ENCODE measurements at regions not wholly inside any gene's neighbourhood (a gene's known extent, or its start where the extent isn't known, plus 50 kb on each side); places are given as distances from the start of the nearest gene placed in this dataset.
"Not testable (repeated sequence)": the region's sequence is repeated elsewhere in the genome, so short reads cannot be mapped to it uniquely, and the experiment has no call there.

DNA sequence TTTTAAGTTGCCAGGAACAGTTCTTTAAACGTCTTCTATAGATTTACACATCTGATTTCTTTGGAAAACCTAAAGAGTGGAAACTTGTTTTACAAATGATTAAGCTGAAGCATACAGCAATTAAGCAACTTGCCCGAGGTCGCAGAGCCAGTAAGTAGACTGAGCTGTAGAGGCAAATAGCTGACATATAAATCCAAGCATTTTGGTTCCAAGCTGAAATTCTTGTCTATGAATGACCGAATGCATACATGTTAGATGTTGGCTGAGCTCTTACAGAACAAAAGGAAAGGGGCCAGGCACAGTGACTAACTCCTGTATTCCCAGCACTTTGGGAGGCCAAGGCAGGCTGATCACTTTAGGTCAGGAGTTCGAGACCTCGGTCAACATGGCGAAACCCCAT lies 101.8 kb upstream of the SGK1 start:
- DNase-seq = no peak

DNA sequence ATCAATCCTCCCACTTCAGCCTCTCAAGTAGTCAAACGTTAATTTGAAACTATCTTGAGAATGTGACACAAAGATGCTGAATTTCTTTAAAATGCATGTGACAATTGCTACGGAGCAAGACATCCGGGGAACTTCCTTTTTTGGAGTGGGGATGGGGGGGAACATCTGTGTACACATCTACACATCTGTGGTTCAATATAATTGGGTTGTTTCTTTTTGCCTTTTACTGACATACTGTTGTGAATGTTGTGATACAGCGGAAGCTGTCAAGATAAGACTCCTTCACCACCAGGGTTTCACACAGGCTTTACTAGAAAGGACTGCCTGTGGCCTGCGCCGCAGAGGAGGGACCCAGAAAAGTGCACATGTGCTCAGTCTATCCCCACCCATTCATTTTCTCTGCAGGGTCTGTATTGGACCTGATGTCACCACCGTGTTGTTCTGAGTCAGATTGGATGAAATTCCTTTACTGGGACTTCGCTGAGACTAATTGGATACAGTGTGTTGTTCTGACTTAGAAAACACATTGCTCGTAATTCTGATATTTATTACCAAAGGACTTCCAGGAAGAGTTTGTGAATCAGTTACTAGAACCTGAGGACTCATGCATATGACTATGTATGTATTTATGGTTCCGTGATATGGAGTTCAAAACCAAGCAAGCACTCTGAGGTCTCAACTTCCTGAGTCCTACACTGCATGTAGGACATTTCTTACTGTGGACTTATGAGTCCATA lies 98.7 kb upstream of the SGK1 start:
- no peak for DNase-seq

DNA sequence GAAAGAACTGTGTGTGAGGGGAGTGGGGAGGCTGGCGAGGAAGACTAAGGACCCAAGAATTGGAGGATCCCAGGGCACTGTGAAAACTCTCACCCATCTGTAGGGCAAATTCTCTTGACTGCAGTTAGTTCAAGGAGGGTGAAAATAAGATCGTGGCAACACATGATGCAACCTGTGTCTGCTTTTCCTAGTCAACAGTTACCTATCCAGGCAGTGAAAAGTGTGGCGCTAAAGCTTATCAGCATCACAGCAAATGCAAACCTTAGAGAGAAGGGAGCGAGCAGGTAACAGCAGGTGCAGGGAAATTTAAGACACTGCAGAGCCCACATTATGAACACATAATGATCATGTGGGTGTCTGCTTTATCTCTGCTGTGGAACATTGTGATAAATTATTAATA lies 97.7 kb upstream of the SGK1 start:
- no peak for DNase-seq

DNA sequence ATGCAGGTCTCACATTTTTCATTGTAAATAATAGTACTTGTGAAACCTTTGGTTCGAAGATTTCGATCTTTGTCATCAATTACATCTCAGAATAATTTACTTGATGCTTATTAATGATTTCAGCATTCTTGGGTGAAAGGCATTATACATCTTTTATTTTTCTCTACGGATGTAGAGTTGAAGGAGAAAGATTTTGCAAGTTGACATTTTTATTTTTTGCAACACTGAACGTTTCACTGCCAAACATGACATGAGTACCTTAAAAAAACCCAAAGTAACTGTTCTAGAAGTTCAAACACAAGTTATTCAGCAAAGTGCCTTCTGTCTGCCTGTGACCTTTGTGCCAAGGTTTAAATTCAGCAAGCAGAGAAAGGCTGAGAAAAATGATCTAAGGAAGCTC lies 97.3 kb upstream of the SGK1 start:
- DNase-seq = no peak

DNA sequence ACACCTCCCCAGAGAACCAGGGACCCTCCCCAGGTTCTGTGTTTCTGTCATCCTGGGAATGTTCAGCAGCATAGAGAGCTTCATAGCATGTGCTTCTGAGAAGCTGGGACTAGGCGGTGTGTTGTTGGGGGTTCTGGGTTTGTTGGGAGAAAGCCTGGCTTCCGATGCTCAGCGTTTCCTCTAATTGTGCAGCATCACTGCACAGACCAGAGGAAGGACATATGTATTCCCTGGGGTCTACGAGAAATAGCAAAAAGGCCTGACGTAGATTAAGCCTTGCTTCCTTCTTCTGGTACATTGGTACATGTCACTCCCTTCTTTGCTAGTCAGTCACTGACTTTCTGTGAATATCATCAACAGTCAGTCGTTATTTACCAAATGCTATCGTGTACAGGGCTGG lies 96.9 kb upstream of the SGK1 start:
- no peak for DNase-seq

DNA sequence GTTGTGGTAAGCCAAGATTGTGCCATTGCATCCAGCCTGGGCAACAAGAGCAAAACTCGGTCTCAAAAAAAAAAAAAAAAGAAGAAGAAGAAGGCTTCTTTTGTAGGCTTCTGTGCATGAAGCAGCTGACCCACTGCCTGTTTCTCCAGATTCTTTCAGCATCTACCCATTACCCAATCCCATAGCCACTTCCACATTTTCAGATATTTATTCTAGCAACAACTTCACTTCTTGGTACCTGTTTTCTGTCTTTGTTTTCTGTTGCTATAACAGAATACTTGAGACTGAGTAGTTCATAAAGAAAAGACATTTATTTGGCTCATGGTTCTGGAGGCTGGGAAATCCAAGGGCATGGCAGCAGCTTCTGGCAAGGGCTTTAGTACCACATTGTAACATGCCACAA lies 95.3 kb upstream of the SGK1 start:
- DNase-seq = no peak

DNA sequence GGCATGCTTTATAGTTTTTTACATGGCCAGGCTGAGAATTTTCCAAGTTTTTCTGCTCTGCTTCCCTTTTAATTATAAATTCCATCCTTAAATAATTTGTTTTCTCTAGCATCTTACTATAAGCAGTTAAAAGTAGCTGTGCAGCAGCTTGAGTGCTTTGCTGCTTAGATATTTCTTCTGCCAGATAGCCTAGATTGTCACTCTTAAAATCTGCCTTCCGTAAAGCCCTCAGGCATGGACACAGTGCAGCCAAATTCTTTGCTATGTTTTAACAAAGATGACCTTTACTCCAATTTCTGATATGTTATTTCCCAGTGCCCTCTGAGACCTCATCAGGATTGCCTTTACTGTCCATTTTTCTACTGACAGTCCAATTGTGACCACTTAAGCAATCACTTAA lies 92.6 kb upstream of the SGK1 start:
- no peak for DNase-seq

DNA sequence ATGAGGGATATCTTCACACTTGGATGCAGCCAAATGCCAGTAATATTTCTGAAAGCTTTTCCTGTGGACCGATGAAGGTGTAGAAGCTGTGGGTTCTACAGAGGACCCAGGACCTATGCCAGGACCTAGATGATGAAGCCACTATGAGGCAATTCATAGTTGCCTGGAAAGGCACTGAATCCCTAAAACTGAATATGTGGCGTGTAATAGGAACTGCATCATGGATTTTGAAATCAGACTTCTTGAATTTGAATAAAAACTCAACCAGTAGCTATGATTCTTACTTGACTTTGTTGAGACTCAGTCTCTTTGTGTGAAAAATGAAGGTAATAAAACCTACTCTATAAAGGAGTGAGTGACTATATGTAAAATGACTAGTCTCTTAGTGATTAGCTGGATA lies 89.9 kb upstream of the SGK1 start:
- no peak for DNase-seq

DNA sequence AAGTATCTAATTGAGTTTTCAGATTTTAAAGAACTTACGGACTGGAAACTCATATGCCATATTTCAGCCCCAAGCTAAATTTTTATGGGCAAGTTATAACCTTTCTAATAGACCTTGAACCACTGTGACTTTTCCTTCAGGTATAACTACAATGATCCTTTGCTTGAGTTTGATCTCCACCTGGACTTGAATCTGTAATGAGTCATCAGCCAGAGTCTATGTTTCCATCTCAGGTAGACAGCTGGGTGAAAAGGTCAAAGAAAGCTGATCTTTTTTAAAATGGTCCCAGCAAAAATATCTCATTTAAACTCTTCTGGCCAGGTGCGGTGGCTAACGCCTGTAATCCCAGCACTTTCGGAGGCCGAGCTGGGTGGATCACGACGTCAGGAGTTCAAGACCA lies 88.4 kb upstream of the SGK1 start:
- DNase-seq = no peak

DNA sequence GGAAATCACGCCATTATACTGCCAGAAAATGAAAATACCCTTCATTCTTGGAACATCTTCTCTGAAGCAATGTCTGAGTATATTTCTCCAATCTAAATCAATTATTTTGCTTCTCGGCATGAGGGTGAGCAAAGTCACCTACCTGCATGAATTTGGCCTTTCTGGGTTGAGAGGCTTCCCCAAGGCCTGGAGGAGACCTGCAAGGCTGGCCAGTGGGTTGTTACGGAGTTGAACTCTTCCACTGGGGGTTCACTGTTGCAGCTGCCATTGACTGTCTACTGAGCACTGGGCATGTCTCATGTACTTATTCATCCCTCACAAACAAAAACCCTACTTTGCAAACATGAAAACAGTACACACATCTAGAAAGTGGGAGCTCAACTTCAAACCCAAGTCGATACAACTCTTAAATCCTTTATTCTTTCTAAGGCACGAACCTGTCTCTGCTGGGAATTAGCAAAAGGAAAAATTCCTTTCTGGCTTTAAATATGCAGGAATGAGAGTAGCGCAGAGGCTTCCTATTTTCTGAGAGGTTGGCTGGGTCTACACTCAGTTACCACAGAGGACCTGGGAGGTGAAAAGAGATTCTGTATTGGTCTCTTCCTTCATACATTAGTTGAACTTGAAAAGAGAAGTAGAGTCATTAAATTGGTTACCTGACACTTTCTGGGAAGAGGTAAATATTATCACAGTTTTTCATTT lies 87.6 kb upstream of the SGK1 start:
- no peak for DNase-seq

DNA sequence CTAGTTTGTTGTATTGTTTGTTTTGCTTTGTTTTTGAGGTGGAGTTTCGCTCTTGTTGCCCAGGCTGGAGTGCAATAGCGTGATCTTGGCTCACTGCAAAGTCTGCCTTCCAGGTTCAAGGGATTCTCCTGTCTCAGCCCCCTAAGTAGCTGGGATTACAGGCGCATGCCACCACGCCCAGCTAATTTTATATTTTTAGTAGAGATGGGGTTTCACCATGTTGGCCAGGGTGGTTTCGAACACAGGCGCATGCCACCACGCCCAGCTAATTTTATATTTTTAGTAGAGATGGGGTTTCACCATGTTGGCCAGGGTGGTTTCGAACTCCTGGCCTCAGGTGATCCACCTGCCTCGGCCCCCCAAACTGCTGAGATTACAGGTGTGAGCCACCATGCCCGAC lies 85.4 kb upstream of the SGK1 start:
- DNase-seq = not testable (repeated sequence)

DNA sequence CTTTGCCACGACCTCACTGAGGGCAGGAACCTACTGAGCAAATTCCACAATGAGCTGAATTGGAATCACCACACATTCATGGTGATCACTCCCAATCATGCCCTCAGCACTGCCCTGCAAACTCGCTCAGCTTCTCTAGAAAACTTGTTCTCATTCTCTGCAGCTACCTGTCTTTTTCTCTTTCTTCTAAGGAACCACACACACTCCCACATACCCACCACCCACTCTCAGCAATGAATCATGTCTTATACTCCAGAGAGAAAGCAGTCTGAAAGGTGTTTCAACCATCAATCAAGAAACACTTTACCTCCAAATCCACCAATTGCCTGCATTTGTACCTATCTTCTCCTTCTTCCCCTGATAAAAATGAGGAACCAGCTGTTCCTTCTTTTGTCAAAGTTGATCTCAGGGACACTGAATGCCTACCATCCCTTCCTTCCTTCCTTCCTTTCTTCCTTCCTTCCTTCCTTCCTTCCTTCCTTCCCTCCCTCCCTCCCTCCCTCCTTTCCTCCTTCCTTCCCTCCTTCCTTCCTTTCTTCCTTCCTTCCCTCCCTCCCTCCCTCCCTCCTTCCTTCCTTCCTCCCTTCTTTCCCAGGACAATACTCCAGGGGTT lies 84.6 kb upstream of the SGK1 start:
- DNase-seq = no peak

DNA sequence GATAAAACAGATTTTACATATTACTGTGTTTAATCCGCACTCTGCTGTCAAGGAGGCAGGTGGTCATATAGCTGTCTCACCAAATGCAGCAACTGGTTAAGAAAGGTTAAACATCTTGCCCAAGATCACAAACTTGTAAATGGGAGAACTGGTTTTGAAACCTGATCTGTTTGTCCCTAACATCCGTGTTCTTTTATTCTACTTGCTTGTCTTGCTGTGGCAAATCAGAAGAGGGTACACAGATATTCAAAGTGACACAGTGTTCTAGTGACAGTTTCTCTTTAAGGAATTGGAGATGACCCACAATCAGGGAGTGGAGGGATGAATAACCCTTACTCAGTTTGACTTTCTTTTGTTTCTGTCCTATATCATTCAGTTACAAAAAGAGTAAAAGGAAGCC lies 83.0 kb upstream of the SGK1 start:
- DNase-seq = no peak

DNA sequence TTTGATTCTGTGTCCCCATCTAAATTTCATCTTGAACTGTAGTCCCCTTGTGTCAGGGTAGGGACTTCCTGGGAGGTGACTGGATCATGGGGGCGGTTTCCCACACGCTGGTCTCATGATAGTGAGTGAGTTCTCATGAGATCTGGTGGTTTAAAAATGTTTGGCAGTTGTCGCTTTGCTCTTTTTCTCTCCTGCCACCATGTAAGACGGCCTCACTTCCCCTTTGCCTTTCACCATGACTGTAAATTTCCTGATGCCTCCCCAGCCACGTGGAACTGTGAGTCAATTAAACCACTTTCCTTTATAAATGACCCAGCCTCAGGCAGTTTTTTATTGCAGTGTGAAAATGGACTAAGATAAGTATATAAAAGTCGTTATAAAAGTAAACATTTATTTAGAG lies 80.5 kb upstream of the SGK1 start:
- DNase-seq = no peak

DNA sequence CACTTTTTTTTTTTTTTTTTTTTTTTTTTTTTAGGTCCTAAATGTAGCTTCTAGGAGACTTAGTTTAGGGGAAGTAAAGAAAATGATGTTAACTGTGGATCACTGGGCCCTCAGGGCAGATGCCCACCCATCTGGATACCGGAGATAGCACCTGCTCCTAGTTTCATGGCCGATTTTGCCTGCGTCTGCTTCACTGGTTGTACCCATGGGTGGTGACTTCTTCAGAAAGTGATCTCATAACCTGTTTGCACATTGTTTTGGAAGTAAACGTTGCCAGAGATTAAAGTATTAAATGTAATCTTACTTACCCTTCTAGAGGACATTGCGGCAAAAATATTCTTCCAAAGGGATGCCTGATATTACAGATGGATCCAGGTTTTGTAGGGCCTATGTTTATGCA lies 79.8 kb upstream of the SGK1 start:
- DNase-seq = no peak

DNA sequence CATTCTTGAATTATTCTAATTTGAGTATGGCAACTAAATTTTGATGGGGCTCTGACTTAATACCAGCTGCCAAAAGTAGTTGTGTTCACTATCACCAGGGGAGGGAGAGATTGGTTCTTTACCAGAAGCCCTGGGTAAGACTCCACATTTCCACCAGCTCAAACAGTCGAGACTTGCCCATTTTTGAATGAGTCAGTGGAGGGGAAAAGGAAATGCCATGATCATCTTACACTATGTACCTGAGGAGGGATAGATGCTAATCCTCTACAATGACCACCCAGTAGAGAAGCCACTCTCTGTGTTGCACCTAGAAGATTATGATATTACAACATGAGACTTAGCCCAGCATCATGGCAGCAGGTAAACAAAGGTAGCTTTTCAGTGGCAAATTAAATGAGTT lies 77.0 kb upstream of the SGK1 start:
- DNase-seq = no peak

DNA sequence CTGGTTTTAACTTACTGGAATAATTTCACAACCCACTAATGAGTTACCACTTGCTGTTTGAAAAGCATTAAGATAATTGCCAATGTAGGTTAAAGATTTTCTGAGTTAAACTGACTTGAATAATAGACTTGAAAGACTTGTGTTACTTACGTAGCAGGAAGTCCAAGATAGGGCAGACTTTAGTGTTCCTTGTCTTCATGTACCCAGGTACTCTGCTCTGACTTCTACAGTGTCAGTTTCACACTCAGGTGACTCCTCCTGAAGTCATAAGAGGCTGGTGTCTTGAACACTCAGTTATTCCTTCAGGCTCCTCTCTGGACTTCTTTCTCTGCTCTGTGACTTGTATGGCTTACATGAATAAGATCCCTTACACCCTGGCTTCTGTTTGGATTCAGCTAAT lies 76.3 kb upstream of the SGK1 start:
- DNase-seq = no peak

DNA sequence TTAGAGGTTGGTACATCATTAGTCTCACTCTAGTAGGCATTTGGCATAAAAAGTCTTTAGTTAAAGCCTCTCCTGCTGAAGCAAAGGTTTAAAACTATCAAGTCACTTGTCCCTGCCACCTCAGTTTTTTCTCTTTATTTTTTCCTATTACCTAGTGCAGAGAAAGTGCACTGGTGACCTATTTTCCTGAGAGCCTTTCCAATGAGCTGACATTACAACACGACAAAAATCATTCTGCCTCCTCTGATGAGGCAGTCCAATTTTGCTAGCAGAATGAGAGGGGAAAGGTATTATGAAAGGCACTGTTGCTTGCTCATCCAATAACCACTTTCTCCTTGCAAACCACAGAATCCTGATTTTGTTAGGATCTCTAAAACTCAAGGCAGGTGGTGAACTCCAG lies 73.3 kb upstream of the SGK1 start:
- no peak for DNase-seq

DNA sequence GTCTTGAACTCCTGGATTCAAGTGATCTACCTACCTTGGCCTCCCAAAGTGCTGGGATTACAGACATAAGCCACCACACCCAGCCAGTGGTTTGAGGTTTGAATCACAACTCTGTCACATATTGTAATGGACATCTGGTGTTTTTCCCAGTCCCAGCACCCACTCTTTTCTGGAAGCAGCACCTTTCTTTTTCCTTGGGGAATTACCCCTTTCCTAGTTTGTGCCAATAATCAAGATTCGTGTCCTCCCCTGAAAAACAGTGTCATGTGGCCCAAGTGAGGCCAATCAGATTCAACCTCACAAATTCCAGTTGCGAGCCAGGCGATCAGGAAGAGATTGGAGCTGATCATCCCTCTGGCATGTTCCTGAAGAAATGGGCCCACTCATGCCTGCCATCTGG lies 71.7 kb upstream of the SGK1 start:
- DNase-seq = no peak

DNA sequence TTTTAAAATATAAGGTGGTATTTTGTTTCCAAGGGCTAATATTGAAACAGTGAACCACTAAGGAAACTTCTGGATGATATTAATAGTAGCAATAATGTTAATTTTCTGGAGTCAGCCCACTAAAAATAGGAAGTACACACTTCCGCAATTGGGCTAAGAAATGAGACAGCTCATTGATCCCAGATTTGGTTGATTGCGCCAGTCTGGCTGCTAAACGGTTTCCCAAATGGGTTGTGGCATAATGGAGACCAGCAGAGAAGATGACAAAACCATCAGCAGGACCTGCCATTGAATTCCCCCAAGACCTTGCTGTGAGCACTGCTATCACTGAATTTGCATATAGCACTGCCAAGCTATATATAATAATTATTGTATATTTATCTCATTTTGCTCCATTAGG lies 71.2 kb upstream of the SGK1 start:
- DNase-seq = no peak

DNA sequence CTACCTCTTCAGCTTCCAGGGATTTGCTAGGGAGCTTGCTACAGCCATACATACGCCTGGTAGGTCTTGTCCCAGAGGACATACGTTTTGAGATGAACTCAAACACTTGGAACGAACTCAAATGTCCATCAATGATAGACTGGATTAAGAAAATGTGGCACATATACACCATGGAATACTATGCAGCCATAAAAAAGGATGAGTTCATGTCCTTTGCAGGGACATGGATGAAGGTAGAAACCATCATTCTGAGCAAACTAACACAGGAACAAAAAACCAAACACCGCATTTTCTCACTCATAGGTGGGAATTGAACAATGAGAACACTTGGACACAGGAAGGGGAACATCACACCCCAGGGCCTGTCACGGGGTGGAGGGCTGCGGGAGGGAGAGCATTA lies 68.6 kb upstream of the SGK1 start:
- not testable (repeated sequence) for DNase-seq

DNA sequence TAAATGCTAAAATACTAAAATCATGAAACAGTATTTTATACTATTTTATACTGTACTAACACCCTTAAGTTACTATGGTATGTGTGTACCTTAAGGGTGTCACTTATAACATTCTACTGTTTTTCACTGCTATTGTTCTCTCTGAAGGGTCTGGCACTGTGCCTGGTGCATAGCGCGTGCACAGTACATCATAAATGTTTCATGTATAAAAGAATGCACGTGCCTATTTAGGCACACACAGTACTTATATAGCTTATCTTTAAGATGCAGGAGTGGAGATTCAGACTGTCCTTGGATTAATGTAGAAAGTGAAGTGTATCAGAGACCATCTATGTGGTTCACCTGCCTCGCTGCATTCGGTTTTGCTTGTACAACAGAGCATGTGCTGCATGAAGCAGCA lies 64.0 kb upstream of the SGK1 start:
- DNase-seq = no peak

DNA sequence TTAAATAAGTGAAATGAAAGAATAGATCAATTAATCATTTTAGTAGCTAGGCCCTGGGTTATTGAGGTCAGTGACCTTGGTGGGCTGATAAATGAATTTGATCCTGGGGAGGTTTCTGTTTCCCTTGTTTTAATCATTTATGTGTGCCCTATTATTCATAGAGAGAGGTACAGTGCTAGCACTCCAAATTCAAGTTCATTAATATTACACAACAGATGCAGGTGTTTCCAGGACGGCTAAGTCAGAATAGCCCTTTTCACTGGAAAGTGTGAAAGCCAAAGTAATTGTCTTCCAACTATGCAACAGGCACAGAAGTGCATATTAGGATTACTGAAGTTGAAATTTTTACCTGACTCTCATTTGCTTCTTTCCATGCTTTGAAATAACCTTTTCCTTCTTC lies 61.7 kb upstream of the SGK1 start:
- no peak for DNase-seq

DNA sequence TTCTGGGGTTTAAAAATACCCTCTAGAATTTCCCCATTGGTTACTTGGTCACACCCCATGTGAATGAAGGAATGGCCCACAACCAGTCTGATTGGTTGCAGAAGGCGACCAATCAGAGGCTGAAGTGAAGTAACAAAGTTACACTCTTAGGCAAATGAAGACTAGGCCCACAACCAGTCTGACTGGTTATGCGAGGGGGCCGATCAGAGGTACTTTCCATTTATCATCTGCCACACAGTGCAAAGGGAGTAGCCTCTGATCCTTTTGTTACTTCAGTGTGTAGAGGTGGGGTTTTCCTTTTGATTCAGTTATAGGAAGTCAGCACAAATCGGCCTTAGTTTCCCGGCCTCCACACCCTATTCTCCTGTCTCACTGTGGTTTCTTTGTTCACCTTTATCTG lies 61.2 kb upstream of the SGK1 start:
- no peak for DNase-seq

DNA sequence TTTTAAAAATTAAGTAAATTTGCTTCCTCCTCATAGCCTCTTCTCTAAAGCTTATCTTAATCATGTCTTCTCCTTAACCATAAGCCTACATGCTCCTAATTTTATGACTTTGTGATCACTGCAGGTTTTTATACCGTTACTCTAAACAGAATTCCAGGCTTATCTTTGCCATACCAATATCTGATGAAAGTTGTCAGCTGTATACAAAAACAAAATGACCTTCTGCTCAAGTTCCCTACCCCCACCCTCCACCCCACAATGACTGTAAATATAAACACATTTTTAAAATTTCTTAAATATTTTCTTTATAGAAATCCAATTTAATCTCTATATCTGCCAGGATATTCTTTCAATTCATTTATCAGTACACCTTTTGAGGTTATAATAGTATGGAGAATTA lies 60.5 kb upstream of the SGK1 start:
- no peak for DNase-seq
